HepG2 (cell line): ENCODE measurements at regions not wholly inside any gene's neighbourhood (a gene's known extent, or its start where the extent isn't known, plus 50 kb on each side); places are given as distances from the start of the nearest gene placed in this dataset.

Experiments used
- ARID5B ChIP-seq: IDR thresholded peaks from 2 replicates; pipeline ENCODE4 v1.4.0; 2020; ENCODE audit warnings: mild to moderate bottlenecking, missing genetic modification reagents
- CEBPG ChIP-seq: IDR thresholded peaks from 2 replicates; pipeline ENCODE4 v1.6.1; 2016
- CTCF ChIP-seq: sonication (generic); formaldehyde crosslinking; IDR thresholded peaks from 2 replicates; pipeline ENCODE4 v1.5.0; 2020; ENCODE audit warnings: mild to moderate bottlenecking, missing genetic modification reagents, moderate library complexity
- FOSL2 ChIP-seq: sonication (generic); formaldehyde crosslinking; IDR thresholded peaks from 2 replicates; pipeline ENCODE4 v1.4.0; 2020; ENCODE audit warnings: missing genetic modification reagents
- FOXK1 ChIP-seq: sonication (generic); formaldehyde crosslinking; IDR thresholded peaks from 2 replicates; pipeline ENCODE4 v1.4.0; 2020; ENCODE audit warnings: low read depth, missing genetic modification reagents, borderline replicate concordance
- FOXP1 ChIP-seq, 2 experiments: fragments of 450-650 bp in 1 of 2; IDR thresholded peaks; 2 replicates each; pipeline ENCODE4 v1.6.1; 2017 to 2018; ENCODE audit warnings: antibody characterized with exemption in 1 of 2
- KDM2A ChIP-seq: sonication (generic); formaldehyde crosslinking; IDR thresholded peaks from 2 replicates; pipeline ENCODE4 v1.4.0; 2020; ENCODE audit warnings: low read depth, missing genetic modification reagents, borderline replicate concordance
- MIER2 ChIP-seq: IDR thresholded peaks from 2 replicates; pipeline ENCODE4 v1.6.1; 2016; ENCODE audit warnings: missing biosample characterization, missing genetic modification reagents
- MYC ChIP-seq: sonication (generic); formaldehyde crosslinking; IDR thresholded peaks from 2 replicates; pipeline ENCODE4 v1.9.0; 2021; ENCODE audit warnings: missing genetic modification reagents, borderline replicate concordance
- POGZ ChIP-seq: sonication (generic); formaldehyde crosslinking; IDR thresholded peaks from 2 replicates; pipeline ENCODE4 v1.4.0; 2020; ENCODE audit warnings: mild to moderate bottlenecking, missing genetic modification reagents
- RNF2 ChIP-seq: fragments of 450-650 bp; conservative IDR thresholded peaks from 2 replicates; pipeline ENCODE4 v1.6.1; 2016; ENCODE audit warnings: low read depth
- SAP130 ChIP-seq: IDR thresholded peaks from 2 replicates; pipeline ENCODE4 v1.6.1; 2016; ENCODE audit warnings: low read depth
- SOX13 ChIP-seq, 3 experiments: fragments of 450-650 bp in 1 of 3; sonication (generic) in 1 of 3; formaldehyde crosslinking in 1 of 3; IDR thresholded peaks in 2 of 3; conservative IDR thresholded peaks in 1 of 3; 2 replicates each; pipeline versions ENCODE4 v1.5.0 to v1.6.1; 2016 to 2020; ENCODE audit warnings: antibody characterized with exemption in 1 of 3, mild to moderate bottlenecking in 1 of 3, missing compliant biosample characterization in 1 of 3, missing genetic modification reagents in 1 of 3, moderate library complexity in 1 of 3
- TEAD3 ChIP-seq: optimal IDR thresholded peaks from 2 replicates; pipeline ENCODE3; 2016; ENCODE audit warnings: borderline replicate concordance
- THAP11 ChIP-seq: IDR thresholded peaks from 2 replicates; pipeline ENCODE4 v1.6.1; 2016; ENCODE audit warnings: missing biosample characterization, missing genetic modification reagents
- ZNF768 ChIP-seq: sonication (generic); formaldehyde crosslinking; IDR thresholded peaks from 2 replicates; pipeline ENCODE4 v1.4.0; 2020; ENCODE audit warnings: missing genetic modification reagents

GRCh38 chr11:14578541-14578956 is 58.4 kb upstream of the PSMA1 start (continued):
- TF ChIP-seq KDM2A (CRISPR knock-in tag) (no peak), MYC (CRISPR knock-in tag) (no peak), POGZ (CRISPR knock-in tag) (peak; percentile 84), TEAD3 (CRISPR knock-in tag) (peak; percentile 46), ZNF768 (CRISPR knock-in tag) (no peak), THAP11 (CRISPR knock-in tag) (peak; percentile 55), CTCF (CRISPR knock-in tag) (peak; percentile 13; the same call in 1 of the 2 replicates), RNF2 (no peak), MIER2 (CRISPR knock-in tag) (no peak), ARID5B (CRISPR knock-in tag) (peak; percentile 81), FOXP1 (IDR thresholded peaks at IDR 0.05) (no peak), FOXP1 (CRISPR knock-in tag; IDR thresholded peaks at IDR 0.05) (peak; percentile 77; the same call in 1 of the 2 replicates), SAP130 (CRISPR knock-in tag) (peak; percentile 73), SOX13 (IDR thresholded peaks at IDR 0.05) (no peak), SOX13 (CRISPR knock-in tag; conservative IDR thresholded peaks at IDR 0.05 in 1 of 2, IDR thresholded peaks at IDR 0.05 in 1 of 2) (peak in 1 of 2 experiments; percentile 58; a peak in 1 of 4 replicates), FOSL2 (CRISPR knock-in tag) (peak; percentile 55), FOXK1 (peak; percentile 84; the same call in 1 of the 2 replicates), CEBPG (CRISPR knock-in tag) (peak; percentile 82)
